Forelimb muscle (tissue), 1 donor: ENCODE measurements at regions not wholly inside any gene's neighbourhood (a gene's known extent, or its start where the extent isn't known, plus 50 kb on each side); places are given as distances from the start of the nearest gene placed in this dataset.
"Not testable (repeated sequence)": the region's sequence is repeated elsewhere in the genome, so short reads cannot be mapped to it uniquely, and the experiment has no call there.

Experiments
- DNase-seq: peaks from one replicate; pipeline ENCODE4 v3.0.0-alpha.2; 2013; ENCODE audit warnings: low read depth

- DNase-seq, result no peak
These were observed 97.8 kb upstream of the KLF6 start for GRCh38 chr10:3882855-3883254.

- DNase-seq, result no peak
These were observed 96.6 kb upstream of the KLF6 start for GRCh38 chr10:3881622-3882021.

GRCh38 chr10:3879073-3879472 lies 94.1 kb upstream of the KLF6 start:
- DNase-seq, result no peak

- no peak for DNase-seq
These were observed 92.4 kb upstream of the KLF6 start for GRCh38 chr10:3877211-3878000.

DNA sequence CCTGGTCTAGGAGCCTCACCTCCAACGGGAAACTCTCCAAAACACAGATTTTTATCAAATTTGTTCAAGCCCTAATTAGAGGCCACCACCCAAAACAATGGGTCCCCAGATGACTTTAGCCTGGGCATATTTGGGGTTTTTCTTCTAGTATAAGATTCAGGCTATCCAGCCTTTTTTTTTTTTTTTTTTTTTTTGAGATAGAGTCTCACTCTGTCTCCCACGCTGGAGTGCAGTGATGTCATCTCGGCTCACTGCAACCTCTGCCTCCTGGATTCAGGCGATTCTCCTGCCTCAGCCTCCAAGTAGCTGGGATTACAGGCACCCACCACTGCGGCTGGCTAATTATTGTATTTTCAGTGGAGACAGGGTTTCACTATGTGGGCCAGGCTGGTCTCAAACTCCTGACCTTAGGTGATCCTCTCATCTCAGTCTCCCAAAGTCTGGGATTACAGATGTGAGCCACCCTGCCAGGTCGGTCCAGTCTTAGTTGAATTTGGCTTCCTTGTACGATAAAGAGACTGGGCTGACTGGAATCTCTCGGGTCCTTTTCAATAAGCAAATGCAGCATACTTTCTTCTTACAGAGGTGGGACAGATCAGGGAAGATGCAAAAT lies 91.4 kb upstream of the KLF6 start:
- DNase-seq, result no peak

- DNase-seq, result no peak
These were observed 90.8 kb upstream of the KLF6 start for GRCh38 chr10:3875842-3876235.

DNA sequence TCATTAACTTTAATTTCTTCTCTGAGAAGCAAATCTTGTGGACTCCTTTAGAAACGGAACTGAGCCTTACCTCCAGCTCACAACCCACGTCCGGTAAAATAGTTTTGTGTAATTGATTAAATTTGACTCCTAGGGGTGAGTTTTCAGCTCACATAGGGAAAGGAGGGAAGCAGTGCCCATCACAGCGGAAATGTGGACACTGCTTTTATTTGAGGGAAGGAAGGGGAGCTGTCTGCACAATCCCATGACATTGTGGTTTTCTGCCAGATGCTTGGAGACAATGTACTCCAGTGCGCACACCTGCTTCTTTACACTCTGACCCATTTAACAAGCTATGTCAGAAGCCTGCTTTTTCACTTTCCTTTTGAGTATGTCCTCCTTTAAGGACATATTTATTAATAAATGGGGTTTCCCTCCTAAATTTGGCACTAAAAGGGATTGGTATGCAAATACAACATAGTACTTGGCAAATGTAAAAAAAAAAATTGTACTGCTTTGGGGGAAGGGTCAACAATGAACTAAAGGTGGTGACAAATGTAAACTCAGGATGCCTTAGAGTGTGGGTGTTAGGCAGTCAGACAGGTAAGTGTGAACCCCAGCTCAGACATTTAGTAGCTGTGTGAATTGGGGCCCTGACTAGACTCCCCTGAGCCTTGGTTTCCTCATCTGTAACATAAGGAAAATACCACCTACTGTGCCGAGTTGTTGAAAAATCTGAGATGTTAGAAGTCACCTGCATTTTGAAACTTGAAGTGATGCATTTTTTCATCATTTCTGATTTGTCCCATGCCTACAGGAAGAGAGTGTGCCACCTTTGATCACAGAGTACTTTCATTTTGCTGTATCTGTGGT lies 90.2 kb upstream of the KLF6 start:
- no peak for DNase-seq

GRCh38 chr10:3874610-3874989 lies 89.6 kb upstream of the KLF6 start:
- not testable (repeated sequence) for DNase-seq

DNA sequence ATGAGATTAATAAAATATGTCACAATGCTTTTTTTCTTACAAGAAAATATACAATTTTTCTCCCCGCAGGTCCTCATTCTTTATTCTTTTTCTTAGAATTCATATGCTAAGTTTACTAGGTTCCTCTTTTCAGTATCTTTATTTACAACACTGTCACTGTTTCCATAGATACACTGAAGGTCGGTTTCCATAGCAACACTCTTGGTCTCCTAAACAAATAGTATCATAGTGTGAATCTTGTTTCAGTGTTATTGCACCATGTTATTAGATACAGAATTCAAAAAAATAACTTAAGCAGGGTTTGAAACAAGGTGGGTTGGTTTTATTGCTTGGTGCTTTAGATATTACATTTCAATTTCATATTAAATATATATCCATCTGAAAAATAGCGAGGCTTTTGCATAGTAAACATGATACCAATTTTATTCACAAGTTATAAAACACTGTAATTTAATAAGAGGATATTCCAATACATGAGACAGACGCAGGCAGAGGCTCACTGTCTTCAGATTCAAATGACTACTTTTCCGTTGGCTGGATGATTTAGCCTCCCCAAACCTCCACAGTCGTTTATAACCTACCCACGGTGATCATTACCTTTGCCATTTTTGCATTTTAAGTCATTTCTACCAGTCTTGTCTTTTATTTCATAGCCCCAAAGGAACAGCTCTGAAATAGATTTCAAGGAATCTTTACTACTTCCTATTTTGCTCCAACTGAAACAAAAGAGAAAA lies 88.9 kb upstream of the KLF6 start:
- peak; percentile 91 for DNase-seq

- DNase-seq, result no peak
These were observed 87.8 kb upstream of the KLF6 start for GRCh38 chr10:3872712-3873329.

DNA sequence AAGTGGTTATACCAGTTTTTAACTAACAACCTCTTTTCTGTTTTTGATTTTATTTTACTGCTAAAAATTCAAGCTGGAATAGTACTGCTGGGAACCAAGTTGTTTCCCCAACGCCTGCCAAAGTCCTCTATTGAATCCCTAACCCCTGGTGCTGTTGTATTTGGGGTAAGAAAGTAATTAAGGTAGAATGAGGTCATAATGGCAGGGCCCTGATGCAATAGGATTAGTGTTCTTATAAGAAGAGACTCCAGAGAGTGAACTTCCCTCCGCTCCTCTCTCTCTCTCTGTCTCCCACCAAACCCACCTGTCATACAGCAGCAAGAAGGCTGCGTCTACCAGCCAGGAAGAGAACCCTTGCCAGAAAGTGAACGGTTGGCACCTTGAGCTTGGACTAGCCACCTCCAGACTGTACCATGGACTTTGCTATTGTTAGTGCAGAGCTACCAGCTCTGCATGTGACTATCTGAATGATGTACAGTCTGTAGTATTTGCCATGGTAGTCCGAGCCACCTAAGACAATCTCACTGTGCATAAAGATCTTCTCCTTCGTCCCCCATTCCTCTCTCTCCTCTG lies 86.5 kb upstream of the KLF6 start:
- no peak for DNase-seq

DNA sequence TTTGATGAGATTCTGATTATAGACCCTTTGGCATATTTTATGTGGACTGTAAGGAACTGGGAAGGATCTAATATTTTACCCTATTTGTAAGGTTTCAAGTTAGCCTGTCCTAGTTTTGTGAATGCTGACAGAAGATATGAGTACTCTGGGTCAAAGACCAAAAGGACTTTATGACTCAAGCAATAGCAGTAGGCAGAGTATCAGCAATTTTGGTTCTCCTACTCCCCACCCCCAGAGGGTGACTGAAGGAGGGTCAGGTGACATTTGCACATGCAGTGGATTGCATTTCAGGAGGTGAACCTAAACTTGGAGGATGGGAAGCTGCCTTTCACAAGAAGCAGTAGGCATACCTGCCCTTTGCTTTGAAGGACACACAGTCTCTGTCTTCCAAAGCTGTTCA lies 84.0 kb upstream of the KLF6 start:
- DNase-seq, result no peak

DNA sequence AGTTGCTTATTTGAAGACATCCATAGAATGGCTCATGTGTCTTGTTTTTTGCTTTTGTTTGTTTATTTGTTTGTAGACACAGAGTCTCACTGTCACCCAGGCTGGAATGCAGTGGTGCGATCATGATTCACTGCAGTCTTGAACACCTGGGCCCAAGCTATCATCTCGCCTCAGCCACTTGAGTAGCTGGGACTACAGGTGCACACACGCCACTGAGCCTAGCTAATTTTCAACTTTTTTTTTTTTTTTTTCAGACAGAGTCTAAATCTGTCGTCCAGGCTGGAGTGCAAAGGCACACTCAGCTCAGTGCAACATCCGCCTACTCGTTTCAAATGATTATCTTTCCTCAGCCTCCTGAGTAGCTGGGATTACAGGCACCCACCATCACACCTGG lies 83.3 kb upstream of the KLF6 start:
- DNase-seq, result no peak

DNA sequence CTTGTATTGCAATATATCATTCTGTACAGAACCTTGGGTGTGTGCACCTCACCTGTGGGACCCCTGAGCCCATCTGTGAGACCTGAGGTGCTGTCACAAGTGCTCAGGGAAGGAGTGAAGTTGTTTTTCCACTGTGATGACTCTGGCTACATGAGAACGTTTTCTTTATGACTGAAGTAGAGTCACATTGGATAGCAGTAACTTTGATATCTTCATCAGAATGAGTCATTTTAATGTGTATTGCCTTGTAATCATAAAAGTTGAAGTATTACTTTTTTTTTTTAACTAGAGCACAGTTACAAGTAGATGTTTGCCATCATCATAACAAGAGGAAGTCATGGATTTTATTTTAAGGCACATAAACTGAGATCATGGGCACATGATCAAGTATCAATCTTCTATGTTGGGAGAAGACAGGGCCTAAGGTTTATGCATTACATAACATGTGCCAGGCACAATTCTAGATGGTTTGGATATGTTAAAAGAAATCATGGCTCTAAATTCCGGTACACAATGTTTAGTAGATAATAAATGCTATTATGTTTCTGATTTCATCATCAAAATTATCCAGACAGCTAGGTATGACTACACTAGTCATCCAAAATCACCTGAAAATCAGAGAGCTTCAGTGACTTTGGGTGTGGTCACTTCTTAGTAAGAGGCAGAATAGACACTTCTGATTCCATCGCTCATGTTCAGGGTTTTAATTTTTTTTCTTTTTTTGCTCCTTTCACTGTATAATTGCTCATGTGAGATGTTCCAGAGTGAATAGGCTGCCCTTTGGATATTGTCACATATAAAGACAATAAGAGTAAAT lies 82.7 kb upstream of the KLF6 start:
- no peak for DNase-seq

DNA sequence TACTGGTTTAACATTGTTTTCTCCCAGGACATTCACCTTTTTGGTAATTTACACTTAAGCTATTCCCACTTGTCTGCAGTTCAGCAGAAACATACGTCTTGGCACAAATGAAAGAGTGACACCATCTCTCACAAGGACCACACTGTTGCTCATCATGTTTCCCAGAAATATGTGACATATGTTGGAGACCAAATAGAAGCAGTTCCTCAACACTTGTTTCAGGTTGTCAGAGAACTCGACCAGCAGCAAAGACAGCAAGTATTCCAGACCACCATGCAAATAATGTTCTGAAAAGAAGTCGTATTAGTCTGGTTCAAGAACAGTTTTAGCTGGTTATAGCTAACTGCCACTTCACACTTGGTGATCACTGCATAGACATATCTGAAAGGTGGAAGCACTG lies 81.3 kb upstream of the KLF6 start:
- no peak for DNase-seq

GRCh38 chr10:3865565-3865964 lies 80.6 kb upstream of the KLF6 start:
- DNase-seq, result no peak

- no peak for DNase-seq
These were observed 76.8 kb upstream of the KLF6 start for GRCh38 chr10:3861795-3862194.

DNA sequence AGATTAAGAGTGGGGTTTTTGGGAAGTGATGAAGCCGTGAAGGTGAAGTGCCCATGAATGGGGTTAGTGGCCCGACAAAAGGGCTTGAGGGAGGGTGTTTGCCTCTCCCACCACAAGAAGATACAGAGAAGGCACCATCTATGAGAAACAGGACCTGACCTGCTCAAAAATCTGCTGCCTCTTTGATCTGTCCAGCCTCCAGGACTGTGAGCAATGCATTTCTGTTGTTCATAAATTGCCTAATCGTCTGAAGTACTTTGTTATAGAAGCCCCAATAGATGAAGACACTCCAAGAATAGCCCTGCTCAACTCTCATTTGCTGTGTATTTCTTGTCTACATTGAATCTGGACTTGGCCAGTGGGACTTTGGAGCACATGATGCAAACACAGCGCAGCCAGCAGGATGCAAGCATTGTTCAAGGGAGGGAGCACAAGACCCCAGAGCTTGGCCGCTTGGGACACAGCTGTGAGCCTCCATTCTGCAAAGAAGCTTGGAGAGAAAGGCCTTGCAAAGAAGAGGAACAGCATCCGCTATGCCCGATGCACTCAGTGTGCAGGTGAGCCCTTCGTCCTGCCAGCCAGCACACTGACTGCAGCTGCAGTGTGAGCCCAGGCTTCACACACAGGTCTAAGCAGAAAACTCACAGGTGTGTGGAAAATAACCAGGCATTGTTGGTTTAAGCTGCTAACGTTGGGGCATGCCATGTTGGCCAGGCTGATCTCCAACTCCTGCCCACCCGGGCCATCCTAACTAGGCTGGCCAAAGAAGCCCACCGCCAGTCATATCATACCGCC lies 73.2 kb upstream of the KLF6 start:
- no peak for DNase-seq

GRCh38 chr10:3857318-3857717 lies 72.3 kb upstream of the KLF6 start:
- no peak for DNase-seq

DNA sequence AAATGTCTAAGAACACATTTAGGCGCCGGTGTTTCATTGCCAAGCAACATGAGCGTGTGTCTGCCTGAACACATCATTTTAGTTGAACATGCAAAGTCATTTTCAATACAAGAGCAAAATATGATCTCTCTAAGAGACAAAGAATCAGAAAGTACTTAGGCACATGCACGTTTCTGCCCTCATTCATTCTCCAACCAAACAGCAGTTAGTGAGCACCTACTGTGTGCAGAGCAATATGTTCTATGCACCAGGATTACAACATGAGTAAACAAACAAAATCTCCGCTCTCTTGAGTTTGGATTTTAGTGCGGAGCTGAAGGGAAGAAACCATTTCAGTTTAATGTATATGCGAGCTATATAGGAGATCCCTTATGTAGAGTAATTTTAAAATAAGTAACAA lies 71.6 kb upstream of the KLF6 start:
- no peak for DNase-seq
